ENCODE measurements at regions not wholly inside any gene's neighbourhood (a gene's known extent, or its start where the extent isn't known, plus 50 kb on each side); places are given as distances from the start of the nearest gene placed in this dataset.

GRCh38 chr18:68441241-68441640, 273.7 kb downstream of the TMX3 start (continued):
- TF ChIP-seq SIRT6 (IDR thresholded peaks at IDR 0.05; ENCODE audit: low read length) (no peak), TAF1 (IDR thresholded peaks at IDR 0.05; ENCODE audit: low read depth, low read length) (no peak), TAF7 (optimal IDR thresholded peaks at IDR 0.05; ENCODE audit: borderline replicate concordance, low read depth, low read length) (no peak), RBBP5 (IDR thresholded peaks at IDR 0.05; ENCODE audit: borderline replicate concordance, low read depth, low read length) (no peak)
- TF ChIP-seq, protein P1, sequence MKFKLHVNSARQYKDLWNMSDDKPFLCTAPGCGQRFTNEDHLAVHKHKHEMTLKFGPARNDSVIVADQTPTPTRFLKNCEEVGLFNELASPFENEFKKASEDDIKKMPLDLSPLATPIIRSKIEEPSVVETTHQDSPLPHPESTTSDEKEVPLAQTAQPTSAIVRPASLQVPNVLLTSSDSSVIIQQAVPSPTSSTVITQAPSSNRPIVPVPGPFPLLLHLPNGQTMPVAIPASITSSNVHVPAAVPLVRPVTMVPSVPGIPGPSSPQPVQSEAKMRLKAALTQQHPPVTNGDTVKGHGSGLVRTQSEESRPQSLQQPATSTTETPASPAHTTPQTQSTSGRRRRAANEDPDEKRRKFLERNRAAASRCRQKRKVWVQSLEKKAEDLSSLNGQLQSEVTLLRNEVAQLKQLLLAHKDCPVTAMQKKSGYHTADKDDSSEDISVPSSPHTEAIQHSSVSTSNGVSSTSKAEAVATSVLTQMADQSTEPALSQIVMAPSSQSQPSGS (IDR thresholded peaks at IDR 0.05; ENCODE audit: low read length), result no peak
